Stimulated activated CD4-positive, alpha-beta T cell treated with anti-CD3 and anti-CD28 coated beads, Interleukin-12 subunit alpha, Interleukin-12 subunit beta, amount 100 ng/mL, for 4 hours (primary cell): ENCODE measurements at regions not wholly inside any gene's neighbourhood (a gene's known extent, or its start where the extent isn't known, plus 50 kb on each side); places are given as distances from the start of the nearest gene placed in this dataset.

ENCODE experiments used
- DNase-seq: peaks from one replicate; pipeline ENCODE4 v3.0.0-alpha.2; 2020

DNA sequence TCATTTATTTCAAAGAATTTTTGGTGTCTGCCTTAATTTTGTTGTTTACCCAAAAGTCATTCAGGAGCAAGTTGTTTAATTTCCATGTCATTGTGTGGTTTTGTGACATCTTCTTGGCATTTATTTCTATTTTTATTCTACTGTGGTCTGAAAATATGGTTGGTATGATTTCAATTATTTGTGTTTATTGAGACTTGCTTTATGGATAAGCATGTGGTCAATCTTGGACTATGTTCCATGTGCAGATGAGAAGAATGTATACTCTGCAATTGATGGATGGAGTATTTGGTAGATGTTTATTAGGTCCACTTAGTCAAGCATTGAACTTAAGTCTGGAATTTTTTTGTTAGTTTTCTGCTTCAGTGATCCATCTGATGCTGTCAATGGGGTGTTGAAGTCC, 383.0 kb downstream of the PMP22 start:
- no peak for DNase-seq

DNA sequence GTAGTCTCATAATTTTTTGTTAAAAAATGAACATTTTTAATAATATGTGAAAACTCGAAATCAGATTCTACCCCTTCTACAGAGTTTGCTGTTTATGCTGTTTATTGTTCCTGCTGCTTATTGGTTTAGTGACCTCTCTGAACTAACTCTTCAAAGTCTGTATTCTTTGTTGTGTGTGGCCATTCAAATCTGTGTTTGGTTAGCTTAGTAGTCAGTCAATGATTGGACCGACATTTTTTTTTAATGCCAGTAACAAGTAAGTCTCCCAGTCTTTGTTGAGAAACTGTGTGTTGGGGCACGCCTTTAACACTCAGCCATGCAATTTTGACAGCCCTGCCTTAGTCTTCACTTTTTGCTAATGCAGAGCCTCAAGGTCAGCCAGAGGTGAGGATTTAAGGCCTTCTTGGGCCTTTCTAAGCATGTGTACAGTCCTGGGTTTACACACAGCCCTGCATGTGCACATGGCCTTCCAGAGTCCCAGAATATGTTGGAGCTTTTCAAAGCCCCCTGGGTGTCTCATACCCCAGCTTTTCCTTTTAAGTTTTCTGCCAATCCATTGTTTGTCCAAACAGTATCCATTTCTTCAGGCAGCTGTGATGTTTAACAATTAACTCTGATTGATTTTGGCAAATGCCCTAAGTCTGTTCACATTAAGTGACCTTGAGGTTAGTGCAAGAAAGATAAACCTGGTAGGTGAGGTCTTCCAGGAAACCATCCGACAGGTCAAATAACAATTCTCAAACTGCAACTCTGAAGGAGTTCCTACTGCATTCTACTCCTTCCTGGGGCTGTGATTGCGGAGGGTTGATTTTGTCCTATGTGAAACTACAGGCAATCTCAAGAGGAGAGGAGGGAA, 389.3 kb downstream of the PMP22 start:
- DNase-seq = no peak

DNA sequence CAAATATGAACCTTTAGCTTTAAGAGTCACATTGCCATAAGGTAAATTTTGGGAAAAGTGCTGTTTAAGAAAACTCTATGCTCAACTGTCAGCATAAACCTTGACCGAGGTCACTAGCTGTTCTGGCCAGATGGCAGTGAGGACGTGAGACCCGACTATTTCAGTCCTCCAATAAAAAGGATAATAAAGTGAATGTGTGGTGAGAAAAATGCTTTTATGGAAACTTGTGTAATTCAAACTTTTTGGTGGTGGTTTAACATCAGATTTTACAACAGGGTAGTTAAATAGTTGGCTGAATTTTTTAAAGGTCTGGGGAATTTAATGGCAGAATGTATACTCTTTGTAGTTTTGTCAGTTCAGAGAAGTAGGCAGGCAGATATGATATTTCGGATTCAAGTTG, 391.1 kb downstream of the PMP22 start:
- no peak for DNase-seq

DNA sequence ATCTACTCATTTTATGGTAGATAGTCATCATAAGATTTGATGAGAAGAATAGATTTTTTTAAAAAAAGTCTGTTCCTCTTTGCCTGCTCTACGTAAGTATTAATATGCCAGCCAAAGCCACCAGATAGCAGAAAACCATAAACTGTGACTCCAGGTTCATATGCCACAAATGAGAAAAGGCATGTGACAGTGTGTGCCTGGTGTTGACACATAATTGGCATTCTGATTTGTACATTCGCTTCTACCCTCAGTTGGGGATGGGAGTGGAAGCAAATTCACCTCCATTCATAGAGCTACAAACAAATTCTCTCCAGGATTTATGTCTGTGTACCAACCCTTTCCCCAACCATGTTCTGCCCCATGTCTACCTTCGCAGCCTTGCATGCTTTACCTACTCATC, 391.6 kb downstream of the PMP22 start:
- DNase-seq = no peak

DNA sequence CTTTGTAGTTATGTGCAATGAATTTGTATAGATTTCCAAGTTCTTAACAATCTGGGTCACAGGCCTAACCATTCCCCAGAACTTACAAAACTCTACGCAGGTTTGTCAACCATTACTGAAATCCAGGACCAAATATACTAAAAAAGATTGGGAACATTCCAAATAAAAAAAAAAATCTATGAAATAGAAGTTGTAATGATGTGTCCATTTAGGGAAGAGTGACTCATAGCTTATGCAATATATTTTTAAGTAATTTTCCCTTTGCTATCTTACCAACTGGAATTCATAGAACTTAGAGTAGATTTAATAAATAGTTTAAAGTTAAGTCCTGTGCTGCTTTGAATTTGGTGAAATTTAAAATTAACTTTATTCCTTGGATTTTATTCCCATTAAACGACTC, 393.2 kb downstream of the PMP22 start:
- DNase-seq = no peak

DNA sequence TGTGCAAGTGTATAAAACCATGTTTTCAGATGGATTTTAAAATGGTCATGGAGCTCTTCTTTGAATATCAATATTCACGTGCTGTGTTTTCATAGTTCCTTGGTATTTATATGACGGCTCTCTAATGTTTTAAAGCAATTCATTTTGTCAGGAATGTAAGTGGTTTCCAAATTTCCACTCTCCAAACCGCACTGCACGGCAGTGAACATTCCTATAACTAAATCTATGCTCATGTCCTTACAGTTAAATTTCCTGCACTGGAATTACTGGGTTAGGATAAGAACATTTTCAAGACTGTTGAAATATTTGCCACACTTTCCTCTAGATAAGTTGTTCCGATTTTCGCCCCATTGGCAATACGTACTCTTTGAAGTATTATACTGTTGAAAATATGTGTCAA, 398.9 kb downstream of the PMP22 start:
- no peak for DNase-seq

DNA sequence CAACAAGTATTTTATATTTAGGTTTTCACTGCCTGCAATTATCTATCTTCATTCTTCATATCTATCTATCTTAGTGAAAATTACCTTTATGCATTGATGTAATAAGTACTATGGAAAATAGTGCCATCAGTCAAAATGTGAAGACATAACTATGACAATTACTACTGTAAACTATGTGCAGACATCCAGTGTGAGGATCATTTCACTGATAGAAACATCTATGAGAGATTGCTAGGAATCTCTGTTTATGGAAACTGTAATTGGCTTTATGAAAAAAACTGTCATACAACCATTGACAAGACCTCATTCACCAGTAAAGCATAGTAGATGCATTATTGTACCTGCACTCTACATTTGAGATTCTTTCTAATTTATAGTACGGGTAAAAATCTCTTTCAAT, 401.0 kb downstream of the PMP22 start:
- DNase-seq = no peak

DNA sequence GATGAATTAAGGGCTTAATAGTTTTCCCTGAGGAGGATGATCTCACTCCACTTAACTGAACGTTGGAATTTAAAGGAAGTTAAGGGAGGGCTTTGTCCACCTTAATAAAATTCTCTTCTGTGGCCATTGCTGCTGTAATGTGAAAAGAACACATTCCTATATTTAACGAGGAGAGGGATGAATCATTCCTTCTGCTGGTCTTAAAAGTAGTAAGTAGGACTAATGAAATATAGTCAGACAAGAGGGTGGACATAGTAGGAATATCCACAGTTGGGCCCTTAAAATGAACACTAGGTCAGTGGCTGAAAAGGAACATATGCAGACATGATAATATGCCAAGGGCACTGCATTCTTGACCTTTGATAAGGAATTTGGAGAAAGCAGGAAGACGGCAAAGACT, 405.6 kb downstream of the PMP22 start:
- no peak for DNase-seq

DNA sequence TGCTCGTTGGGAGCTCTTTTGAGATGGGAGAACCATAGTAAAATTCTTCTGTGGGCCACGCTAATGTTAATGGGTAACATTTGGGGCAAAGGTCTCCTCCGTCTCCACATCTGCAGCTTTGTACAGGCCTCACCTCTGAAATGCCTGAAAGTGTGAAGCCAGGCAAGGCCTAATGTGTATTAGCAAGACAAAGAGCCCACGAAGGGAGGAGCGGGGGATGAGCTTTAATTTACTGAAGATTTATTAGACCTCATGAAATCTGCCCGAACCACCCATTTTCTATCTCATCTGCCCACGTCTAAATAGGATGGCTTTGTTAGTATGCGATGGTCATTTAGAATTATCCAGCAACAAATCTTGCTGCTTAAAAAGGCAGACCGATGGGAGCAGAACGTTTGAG, 408.9 kb downstream of the PMP22 start:
- DNase-seq = no peak

DNA sequence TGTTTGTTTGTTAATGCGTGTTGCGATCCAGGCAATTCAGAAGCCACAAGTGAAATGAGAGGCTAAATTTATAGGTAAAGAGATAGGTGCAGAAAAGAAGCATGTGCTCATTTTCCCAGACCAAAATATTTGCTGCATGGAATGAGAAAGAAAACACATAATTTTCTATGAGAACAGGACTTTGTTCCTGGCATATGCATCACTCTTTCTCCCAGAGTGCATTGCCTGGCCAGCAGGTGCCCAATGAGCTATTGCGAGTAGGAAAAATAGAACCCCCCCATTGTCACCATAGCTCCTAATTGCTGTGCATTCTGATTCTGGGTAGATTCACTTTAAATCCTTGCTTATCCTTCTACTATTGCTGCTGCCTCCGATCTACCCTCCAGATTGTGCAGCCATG, 410.4 kb downstream of the PMP22 start:
- DNase-seq = no peak

DNA sequence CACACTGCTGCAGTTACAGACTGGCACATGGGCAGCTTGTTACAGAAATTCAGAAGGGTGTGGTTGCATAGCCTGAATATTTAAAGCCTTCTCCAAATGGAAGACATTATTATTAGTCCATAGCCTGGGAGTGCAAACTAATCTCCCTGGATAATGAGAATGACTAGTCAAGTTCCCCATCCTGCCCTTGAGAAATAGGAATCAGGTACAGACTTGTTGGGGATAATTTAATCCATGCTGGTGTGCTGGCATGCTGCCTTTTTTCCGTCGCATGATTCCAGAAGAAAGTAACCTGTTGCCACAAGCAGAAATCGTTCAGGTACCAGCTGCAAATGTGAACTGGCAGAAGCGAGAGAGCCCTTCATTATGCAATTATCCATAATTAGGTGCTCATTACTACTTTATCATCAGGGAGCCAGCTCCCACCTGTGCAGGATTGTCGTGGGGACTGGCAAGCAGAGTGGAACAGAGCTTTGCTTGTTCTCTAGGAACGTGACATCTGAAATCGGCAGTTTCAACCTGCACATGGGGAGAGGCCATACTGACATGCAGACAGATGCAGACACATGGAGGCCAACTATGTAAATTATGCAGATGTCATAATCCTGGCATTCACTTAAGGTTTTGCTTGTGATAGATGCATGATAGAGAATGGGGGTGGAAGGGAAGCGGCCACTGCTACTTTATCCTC, 419.4 kb downstream of the PMP22 start:
- no peak for DNase-seq

DNA sequence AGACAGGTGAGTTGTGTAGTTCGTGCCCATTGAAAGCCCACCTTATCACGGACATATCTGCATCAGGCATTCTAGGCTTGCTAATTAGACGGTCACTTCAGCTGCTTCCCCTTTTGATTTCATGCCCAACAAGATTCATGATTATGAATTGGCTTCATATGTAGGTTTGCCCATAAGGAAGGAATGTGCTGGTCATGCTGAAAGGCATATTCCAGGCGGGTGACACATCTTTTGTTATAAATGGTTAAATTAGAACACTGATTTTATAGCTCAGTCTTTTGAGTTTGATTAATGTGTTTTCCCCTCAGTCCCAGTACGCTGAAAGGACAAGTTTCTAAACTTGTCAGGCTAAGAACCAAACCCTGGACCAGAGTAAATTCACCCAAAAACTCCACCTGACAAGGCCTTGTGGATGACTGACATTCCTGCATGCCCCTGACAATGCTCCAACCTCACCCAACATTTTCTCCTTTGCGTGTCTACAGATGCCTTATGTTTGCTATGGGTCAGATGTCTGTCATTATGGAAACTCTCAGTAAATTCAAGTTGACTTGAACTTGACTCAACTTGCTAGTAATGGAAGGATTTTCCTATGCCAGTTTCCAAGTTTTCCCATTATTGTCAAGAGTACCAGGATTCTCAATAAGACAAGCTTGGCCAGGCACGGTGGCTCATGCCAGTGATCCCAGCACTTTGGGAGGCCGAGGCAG, 421.9 kb downstream of the PMP22 start:
- no peak for DNase-seq

DNA sequence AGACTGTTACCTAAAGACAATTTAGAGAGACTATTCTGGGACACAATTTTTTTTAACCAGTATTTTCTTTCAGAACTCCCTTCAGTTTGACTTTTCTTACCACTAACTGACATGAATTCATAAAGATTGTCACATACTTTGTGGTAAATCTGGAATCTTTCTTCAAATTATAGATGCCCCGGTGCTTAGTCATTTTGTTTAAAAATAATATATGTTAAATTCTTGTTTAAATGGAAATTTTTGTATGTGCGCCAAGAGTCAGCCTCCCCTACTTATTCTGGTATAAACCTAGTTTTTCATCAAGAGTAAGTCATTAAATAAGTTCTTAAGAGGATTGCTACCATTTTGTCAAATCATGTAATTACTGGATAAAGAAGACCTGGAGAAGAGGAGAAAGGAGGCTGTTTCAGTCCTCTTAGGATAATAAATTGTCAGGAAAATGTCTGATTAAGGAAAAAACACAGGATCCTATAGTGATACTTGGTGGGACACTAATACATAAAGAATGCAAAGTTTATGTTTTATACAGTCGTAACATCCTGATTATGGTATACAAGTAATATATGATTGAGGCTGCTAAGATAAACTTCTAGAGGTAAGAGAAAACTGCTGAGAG, 424.4 kb downstream of the PMP22 start:
- no peak for DNase-seq

DNA sequence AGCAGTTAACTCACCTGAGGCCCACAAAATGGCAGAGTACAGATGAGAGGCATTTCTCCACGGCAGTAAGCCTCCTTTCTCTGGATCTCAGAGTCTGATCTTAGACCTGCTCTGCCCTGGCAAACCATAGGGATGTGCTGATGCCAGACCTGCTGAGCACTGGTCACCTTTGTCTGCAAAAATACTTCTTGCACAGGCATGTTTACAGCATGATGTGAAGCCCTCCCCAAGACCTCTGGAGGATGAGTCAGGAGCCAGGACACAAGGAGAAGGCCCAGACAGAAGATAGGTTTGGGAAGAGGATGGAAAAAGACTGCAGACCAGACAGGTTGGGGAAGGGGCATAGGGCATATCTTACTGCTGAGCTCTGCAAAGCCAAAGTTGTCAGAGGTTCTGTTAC, 426.6 kb downstream of the PMP22 start:
- no peak for DNase-seq

DNA sequence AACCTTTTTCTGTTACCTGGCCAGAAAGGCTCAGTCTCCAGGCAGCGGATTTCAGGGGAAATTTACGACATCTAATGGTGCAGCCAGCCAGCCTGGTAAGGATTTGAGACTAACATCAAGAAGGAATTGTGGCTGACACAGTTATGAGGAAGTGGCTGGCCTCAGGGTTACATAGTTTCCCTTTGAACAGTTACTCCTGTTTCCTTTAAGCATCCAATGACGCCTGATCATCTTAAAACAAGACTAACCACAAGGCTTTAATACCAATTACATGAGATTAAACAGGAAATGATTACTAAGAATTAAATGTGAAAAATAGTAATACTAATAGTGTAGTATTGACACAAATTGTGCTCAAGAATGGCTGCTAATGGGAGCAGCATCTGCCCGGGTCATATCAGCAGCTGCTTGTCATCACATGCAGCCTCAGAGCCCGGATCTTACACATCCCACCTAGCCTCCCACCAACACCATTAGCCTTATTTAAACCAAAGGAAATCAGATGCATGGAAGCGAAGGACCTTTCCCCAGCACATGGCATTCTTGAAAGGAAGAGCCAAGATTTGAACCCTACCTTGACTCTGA, 431.8 kb downstream of the PMP22 start:
- DNase-seq = no peak

DNA sequence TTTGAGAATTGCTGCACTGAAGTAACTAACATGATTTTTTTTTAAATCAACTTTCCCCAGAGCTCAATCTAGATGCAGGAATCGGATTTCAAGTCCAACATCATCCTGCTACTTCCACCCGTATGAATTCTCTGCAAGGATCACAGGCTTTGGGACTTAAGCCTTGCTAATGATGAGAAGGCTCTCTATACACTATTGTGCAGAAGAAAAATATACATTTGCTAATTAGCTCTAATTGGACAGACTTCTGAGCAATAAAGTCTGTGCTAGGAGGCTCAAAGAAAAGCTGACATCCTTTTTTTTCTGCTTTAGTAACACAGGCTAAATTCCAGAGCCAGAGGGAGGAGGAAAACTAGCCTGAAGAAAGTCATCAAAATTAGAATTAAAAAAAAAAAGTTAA, 433.6 kb downstream of the PMP22 start:
- DNase-seq = no peak

DNA sequence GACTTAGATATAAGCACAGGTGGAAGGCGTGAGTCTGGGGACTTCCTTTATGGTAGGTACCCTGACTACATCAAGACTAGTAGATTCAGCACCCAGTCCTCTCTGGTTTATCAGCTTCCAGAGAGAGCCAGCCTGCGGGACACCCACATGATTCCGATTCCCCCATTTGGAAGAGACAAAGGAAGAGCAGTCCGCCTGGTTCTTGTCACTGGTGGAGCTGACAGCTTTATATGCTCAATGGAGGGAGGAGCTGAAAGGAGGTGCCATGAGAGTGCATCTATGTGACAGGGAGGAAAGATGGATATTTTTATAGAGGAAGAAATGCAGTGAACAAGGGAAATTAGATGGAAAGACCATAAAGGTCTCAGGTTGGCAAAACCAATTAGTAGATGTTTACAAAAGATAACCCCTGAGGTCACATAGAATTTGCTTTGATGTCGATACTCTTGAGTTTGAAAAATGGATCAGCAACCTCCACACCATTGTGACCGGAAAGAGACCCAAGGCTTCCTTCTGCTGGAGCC, 437.7 kb downstream of the PMP22 start:
- DNase-seq = no peak

DNA sequence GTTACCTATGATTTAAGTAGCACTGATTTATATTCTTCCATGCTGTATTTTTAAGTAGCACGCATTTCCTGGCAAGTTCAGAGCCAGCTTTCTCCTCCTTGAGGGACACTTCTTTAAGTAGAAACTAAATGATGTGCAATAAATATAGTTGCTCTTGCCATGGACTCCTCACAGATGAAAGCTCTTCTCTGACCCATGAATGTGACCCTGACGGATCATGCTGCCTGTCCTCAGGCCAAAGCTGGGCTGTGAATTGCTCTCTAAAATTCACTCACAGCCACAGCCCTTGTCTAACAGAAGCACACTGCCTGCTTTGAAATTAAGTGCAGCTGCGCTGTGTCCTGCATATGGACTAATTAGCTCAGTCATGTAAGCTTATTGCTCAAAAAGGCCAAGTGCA, 438.8 kb downstream of the PMP22 start:
- DNase-seq = no peak

DNA sequence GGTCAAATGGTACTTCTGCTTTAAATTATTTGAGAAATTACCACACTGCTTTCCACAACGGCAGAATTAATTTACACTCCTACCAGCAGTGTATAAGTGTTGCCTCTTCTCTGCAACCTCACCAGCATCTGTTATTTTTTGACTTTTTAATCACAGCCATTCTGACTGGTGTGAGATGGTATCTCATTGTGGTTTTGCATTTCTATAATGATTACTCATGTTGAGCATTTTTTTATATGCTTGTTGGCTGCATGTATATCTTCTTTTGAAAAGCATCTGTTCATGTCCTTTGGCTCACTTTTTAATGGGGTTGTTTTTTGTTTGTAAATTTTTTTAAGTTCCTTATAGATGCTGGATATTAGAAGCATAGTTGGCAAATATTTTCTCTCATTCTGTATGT, 446.7 kb downstream of the PMP22 start:
- no peak for DNase-seq

DNA sequence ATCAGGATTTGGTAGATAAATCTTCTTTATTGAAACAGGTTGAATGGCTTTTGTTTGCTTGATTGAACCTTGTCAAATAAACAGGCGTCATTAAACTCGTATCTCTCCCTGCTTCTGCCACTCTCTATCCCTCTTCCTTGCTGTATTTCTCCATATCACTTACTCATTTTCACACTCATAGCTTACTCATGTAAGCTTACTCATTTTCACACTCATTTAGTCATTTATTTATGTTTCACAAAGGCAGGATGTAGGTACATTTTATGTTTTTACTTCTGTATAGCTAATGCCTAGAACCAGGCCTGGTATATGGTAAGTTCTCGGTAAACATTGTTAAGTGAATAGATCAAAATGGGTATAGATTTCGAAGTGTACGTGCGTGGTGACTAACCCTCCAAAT, 450.0 kb downstream of the PMP22 start:
- no peak for DNase-seq

DNA sequence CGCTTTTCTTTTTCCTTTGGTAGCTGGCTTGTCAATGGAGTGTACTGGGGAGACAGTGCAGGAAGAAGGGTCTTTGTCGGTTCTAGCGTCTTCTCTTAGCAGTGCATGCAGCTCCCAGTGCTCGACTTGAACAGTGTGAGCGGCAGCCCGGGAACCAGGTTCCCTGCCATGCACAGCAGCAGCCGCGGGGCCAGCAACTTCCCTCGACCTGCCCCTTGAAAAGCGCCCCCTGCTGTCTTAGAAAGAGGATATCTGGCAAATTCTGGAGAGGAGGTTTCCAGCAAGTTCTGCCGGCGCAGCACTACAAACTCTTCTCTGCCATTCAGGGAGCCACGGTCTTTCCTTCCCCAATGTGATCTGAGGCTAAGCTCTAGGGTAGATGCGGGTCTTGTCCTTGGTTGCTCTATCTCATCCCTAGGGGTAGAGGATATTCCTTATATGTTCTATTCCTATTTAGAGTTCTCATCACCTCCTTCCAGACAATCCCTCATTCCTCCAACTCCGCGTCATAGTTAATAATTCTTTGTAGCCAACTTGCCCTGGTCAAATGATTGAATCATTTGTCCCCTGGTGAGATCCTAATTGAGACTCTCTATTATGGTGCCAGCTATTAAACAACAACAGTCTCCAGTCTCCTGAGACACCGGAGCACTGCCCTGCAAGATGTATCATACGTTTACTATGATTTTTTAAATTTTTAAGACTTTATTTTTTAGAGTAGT, 451.3 kb downstream of the PMP22 start:
- DNase-seq = no peak

DNA sequence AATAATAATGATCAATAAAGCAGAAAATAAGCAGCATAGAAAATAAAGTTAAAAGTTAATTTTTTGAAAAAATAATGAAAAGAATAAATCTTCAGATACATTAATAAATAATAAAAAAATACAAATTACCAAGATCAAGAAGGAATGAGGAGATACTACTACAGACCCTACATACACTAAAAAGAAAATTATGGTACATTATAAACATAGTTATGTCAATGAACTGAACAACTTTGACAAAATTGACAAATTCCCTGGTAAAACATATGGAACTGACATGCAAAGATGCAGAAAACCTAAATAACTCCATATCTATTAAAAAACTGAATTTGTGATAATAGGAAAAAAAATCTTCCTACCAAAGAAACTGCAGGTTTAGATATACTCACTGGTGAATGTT, 456.7 kb downstream of the PMP22 start:
- no peak for DNase-seq
